ENCODE measurements at regions not wholly inside any gene's neighbourhood (a gene's known extent, or its start where the extent isn't known, plus 50 kb on each side); places are given as distances from the start of the nearest gene placed in this dataset.

GRCh38 chr15:98385752-98386381 lies 262.5 kb upstream of the IGF1R start:
- no peak for DNase-seq (ENCODE audit: low read depth in 2 of 2)

- no peak for DNase-seq (ENCODE audit: low read depth in 2 of 2)
Measured at GRCh38 chr15:98386561-98386960, 261.8 kb upstream of the IGF1R start.

GRCh38 chr15:98387866-98388265 lies 260.5 kb upstream of the IGF1R start:
- no peak for DNase-seq (ENCODE audit: low read depth in 2 of 2)

GRCh38 chr15:98390946-98391530 lies 257.3 kb upstream of the IGF1R start:
- no peak for DNase-seq (ENCODE audit: low read depth in 2 of 2)

- no peak for DNase-seq (ENCODE audit: low read depth in 2 of 2)
Measured at GRCh38 chr15:98391568-98391967, 256.8 kb upstream of the IGF1R start.

- no peak for DNase-seq (ENCODE audit: low read depth in 2 of 2)
Measured at GRCh38 chr15:98393471-98393870, 254.9 kb upstream of the IGF1R start.

GRCh38 chr15:98394546-98394945 lies 253.8 kb upstream of the IGF1R start:
- DNase-seq (ENCODE audit: low read depth in 2 of 2), result no peak

GRCh38 chr15:98395974-98396610 lies 252.2 kb upstream of the IGF1R start:
- no peak for DNase-seq (ENCODE audit: low read depth in 2 of 2)

GRCh38 chr15:98397419-98397818 lies 250.9 kb upstream of the IGF1R start:
- DNase-seq (ENCODE audit: low read depth in 2 of 2), result no peak

GRCh38 chr15:98398056-98398455 lies 250.3 kb upstream of the IGF1R start:
- no peak for DNase-seq (ENCODE audit: low read depth in 2 of 2)

- no peak for DNase-seq (ENCODE audit: low read depth in 2 of 2)
Measured at GRCh38 chr15:98398886-98399285, 249.5 kb upstream of the IGF1R start.

GRCh38 chr15:98400120-98400519 lies 248.2 kb upstream of the IGF1R start:
- no peak for DNase-seq (ENCODE audit: low read depth in 2 of 2)

- DNase-seq (ENCODE audit: low read depth in 2 of 2), result no peak
Measured at GRCh38 chr15:98401029-98401428, 247.3 kb upstream of the IGF1R start.

GRCh38 chr15:98402486-98402885 lies 245.9 kb upstream of the IGF1R start:
- DNase-seq (ENCODE audit: low read depth in 2 of 2), result no peak

- no peak for DNase-seq (ENCODE audit: low read depth in 2 of 2)
Measured at GRCh38 chr15:98403169-98403568, 245.2 kb upstream of the IGF1R start.

- DNase-seq (ENCODE audit: low read depth in 2 of 2), result no peak
Measured at GRCh38 chr15:98403569-98403968, 244.8 kb upstream of the IGF1R start.

- no peak for DNase-seq (ENCODE audit: low read depth in 2 of 2)
Measured at GRCh38 chr15:98405013-98405412, 243.3 kb upstream of the IGF1R start.

GRCh38 chr15:98408231-98408630 lies 240.1 kb upstream of the IGF1R start:
- no peak for DNase-seq (ENCODE audit: low read depth in 2 of 2)

- no peak for DNase-seq (ENCODE audit: low read depth in 2 of 2)
Measured at GRCh38 chr15:98410328-98410727, 238.0 kb upstream of the IGF1R start.

- DNase-seq (ENCODE audit: low read depth in 2 of 2), result no peak
Measured at GRCh38 chr15:98412852-98413251, 235.5 kb upstream of the IGF1R start.

GRCh38 chr15:98413933-98414546 lies 234.3 kb upstream of the IGF1R start:
- no peak for DNase-seq (ENCODE audit: low read depth in 2 of 2)

- DNase-seq (ENCODE audit: low read depth in 2 of 2), result no peak
Measured at GRCh38 chr15:98416222-98416855, 232.0 kb upstream of the IGF1R start.

- DNase-seq (ENCODE audit: low read depth in 2 of 2), result no peak
Measured at GRCh38 chr15:98417346-98417745, 231.0 kb upstream of the IGF1R start.

All from stimulated activated CD8-positive, alpha-beta memory T cell treated with anti-CD3 and anti-CD28 coated beads, Interleukin-2, amount 100 ng/mL, for 48 hours (primary cell).